Mucosa of rectum (tissue), 2 donors: ENCODE measurements at regions not wholly inside any gene's neighbourhood (a gene's known extent, or its start where the extent isn't known, plus 50 kb on each side); places are given as distances from the start of the nearest gene placed in this dataset.

Experiments used
- H3K27ac ChIP-seq, 2 donors: one replicate each; pipeline ENCODE4 v1.7.0; 2013; ENCODE audit warnings: inconsistent platforms in 2 of 2, low read depth in 2 of 2, low read length in 2 of 2
- H3K27me3 ChIP-seq, 2 donors: one replicate each; pipeline ENCODE4 v1.7.0; 2013; ENCODE audit warnings: low read length in 2 of 2; ENCODE audit not compliant: control insufficient read depth in 2 of 2, insufficient read depth in 2 of 2
- H3K36me3 ChIP-seq, 2 donors: one replicate each; pipeline ENCODE4 v1.7.0; 2013; ENCODE audit warnings: low read length in 2 of 2; ENCODE audit not compliant: control insufficient read depth in 2 of 2, insufficient read depth in 2 of 2
- H3K4me1 ChIP-seq, 2 donors: one replicate each; pipeline ENCODE4 v1.7.0; 2013; ENCODE audit warnings: low read length in 2 of 2, mild to moderate bottlenecking in 1 of 2; ENCODE audit not compliant: control insufficient read depth in 2 of 2, insufficient read depth in 2 of 2
- H3K4me3 ChIP-seq, 2 donors: one replicate each; pipeline ENCODE4 v1.7.0; 2013; ENCODE audit warnings: low read length in 2 of 2
- H3K9ac ChIP-seq, 2 donors: one replicate each; pipeline ENCODE4 v1.7.0; 2013; ENCODE audit warnings: low read length in 2 of 2, low read depth in 1 of 2, mild to moderate bottlenecking in 1 of 2
- H3K9me3 ChIP-seq, 2 donors: one replicate each; pipeline ENCODE4 v1.7.0; 2013; ENCODE audit warnings: low read length in 2 of 2; ENCODE audit not compliant: control insufficient read depth in 2 of 2
- donor health status: healthy.
- donor health status: Normal muscosa, but diverticular disease.

GRCh38 chr3:59277816-59278215 lies 228.0 kb upstream of the CFAP20DC start:
- H3K27me3 ChIP-seq, result no peaks in the 10 kb centered on the region
- no peak overlapping the region for H3K4me3 ChIP-seq
- H3K9ac ChIP-seq, result no peak overlapping the region
- H3K9me3 ChIP-seq, result no peaks in the 10 kb centered on the region
- no peaks in the 10 kb centered on the region for H3K4me1 ChIP-seq
- H3K36me3 ChIP-seq, result no peaks in the 10 kb centered on the region
- H3K27ac ChIP-seq, result no peak overlapping the region

GRCh38 chr3:59277201-59277600 lies 227.4 kb upstream of the CFAP20DC start:
- Histone ChIP-seq H3K4me3 (no peak overlapping the region), H3K27ac (no peak overlapping the region), H3K9me3 (no peaks in the 10 kb centered on the region), H3K4me1 (no peaks in the 10 kb centered on the region), H3K27me3 (no peaks in the 10 kb centered on the region), H3K9ac (no peak overlapping the region), H3K36me3 (no peaks in the 10 kb centered on the region)

DNA sequence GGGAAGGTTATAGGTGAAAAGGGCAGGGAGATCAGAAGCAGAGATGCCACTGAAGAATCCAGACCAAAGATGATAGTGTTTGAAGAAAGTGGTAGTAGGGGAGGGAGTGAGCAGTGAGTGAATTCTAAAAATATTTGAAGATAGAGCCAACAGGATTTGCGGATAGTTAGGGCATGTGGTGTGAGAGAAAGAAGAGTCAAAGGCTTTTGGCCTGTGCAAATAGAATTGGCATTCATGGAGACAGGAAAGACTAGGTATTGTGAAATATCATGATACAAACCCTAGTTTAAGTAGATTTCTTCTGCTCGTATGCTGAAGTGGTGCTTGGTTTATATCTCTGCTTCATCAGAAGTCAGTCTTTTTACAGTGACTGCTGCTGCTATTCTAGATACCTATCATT lies 224.2 kb upstream of the CFAP20DC start:
- Histone ChIP-seq H3K4me3 (no peak overlapping the region), H3K4me1 (no peaks in the 10 kb centered on the region), H3K27ac (no peak overlapping the region), H3K9me3 (no peaks in the 10 kb centered on the region), H3K9ac (no peak overlapping the region), H3K27me3 (no peaks in the 10 kb centered on the region), H3K36me3 (no peaks in the 10 kb centered on the region)

DNA sequence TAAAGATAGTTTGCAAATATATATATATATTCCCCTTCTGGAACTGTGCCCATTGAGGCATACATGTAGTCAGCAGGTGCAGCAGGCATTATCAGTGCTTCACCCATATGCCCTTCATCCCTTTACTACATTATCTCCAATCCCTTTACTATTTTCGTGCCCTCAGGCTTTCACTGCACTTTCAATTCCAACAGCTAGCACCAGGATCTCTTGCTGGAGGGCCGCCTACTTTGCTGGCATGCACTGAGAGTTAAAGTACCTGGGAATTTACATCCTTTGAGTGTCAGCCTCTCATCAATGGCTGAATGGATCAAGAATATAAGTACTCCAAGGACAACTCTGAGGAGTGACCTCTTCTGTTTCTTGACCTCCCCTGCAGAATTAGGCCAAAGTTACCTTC lies 222.1 kb upstream of the CFAP20DC start:
- no peak overlapping the region for H3K27ac ChIP-seq
- H3K4me3 ChIP-seq, result no peak overlapping the region
- H3K27me3 ChIP-seq, result no peaks in the 10 kb centered on the region
- H3K9me3 ChIP-seq, result no peaks in the 10 kb centered on the region
- H3K36me3 ChIP-seq, result no peaks in the 10 kb centered on the region
- no peak overlapping the region for H3K9ac ChIP-seq
- H3K4me1 ChIP-seq, result no peaks in the 10 kb centered on the region

GRCh38 chr3:59270921-59271320 lies 221.1 kb upstream of the CFAP20DC start:
- H3K4me1 ChIP-seq, result no peaks in the 10 kb centered on the region
- no peak overlapping the region for H3K27ac ChIP-seq
- H3K4me3 ChIP-seq, result no peak overlapping the region
- H3K9me3 ChIP-seq, result no peaks in the 10 kb centered on the region
- H3K27me3 ChIP-seq, result no peaks in the 10 kb centered on the region
- H3K9ac ChIP-seq, result no peak overlapping the region
- H3K36me3 ChIP-seq, result no peaks in the 10 kb centered on the region

GRCh38 chr3:59270209-59270608 lies 220.4 kb upstream of the CFAP20DC start:
- no peaks in the 10 kb centered on the region for H3K36me3 ChIP-seq
- H3K4me3 ChIP-seq, result no peak overlapping the region
- no peaks in the 10 kb centered on the region for H3K27me3 ChIP-seq
- no peaks in the 10 kb centered on the region for H3K4me1 ChIP-seq
- no peak overlapping the region for H3K9ac ChIP-seq
- H3K27ac ChIP-seq, result no peak overlapping the region
- H3K9me3 ChIP-seq, result no peaks in the 10 kb centered on the region

- Histone ChIP-seq H3K9me3 (no peaks in the 10 kb centered on the region), H3K9ac (no peak overlapping the region), H3K4me1 (no peaks in the 10 kb centered on the region), H3K27ac (no peak overlapping the region), H3K4me3 (no peak overlapping the region), H3K27me3 (no peaks in the 10 kb centered on the region), H3K36me3 (no peaks in the 10 kb centered on the region)
Measured at GRCh38 chr3:59268170-59268569, 218.3 kb upstream of the CFAP20DC start.

GRCh38 chr3:59267021-59267420 lies 217.2 kb upstream of the CFAP20DC start:
- Histone ChIP-seq H3K27ac (no peak overlapping the region), H3K4me1 (no peaks in the 10 kb centered on the region), H3K36me3 (no peaks in the 10 kb centered on the region), H3K4me3 (no peak overlapping the region), H3K27me3 (no peaks in the 10 kb centered on the region), H3K9me3 (no peaks in the 10 kb centered on the region), H3K9ac (no peak overlapping the region)

- H3K4me1 ChIP-seq, result no peaks in the 10 kb centered on the region
- H3K27ac ChIP-seq, result no peak overlapping the region
- no peaks in the 10 kb centered on the region for H3K9me3 ChIP-seq
- no peak overlapping the region for H3K4me3 ChIP-seq
- H3K36me3 ChIP-seq, result no peaks in the 10 kb centered on the region
- no peaks in the 10 kb centered on the region for H3K27me3 ChIP-seq
- H3K9ac ChIP-seq, result no peak overlapping the region
Measured at GRCh38 chr3:59266551-59266950, 216.7 kb upstream of the CFAP20DC start.

- no peaks in the 10 kb centered on the region for H3K36me3 ChIP-seq
- H3K4me1 ChIP-seq, result no peaks in the 10 kb centered on the region
- no peak overlapping the region for H3K4me3 ChIP-seq
- H3K27ac ChIP-seq, result no peak overlapping the region
- H3K9me3 ChIP-seq, result no peaks in the 10 kb centered on the region
- H3K9ac ChIP-seq, result no peak overlapping the region
- no peaks in the 10 kb centered on the region for H3K27me3 ChIP-seq
Measured at GRCh38 chr3:59265566-59265965, 215.7 kb upstream of the CFAP20DC start.

GRCh38 chr3:59264366-59264765 lies 214.5 kb upstream of the CFAP20DC start:
- Histone ChIP-seq H3K9ac (no peak overlapping the region), H3K9me3 (no peaks in the 10 kb centered on the region), H3K27ac (no peak overlapping the region), H3K27me3 (no peaks in the 10 kb centered on the region), H3K4me1 (no peaks in the 10 kb centered on the region), H3K4me3 (no peak overlapping the region), H3K36me3 (no peaks in the 10 kb centered on the region)
